Osteoblast (primary cell): ENCODE measurements at regions not wholly inside any gene's neighbourhood (a gene's known extent, or its start where the extent isn't known, plus 50 kb on each side); places are given as distances from the start of the nearest gene placed in this dataset.
A peak's percentile ranks its signal among the peaks of the same experiment; 100 is the strongest.

Experiments
- DNase-seq: peaks from one replicate; pipeline ENCODE4 v3.0.0; 2011; ENCODE audit warnings: low spot score, mixed read lengths; ENCODE audit not compliant: insufficient read length; ENCODE audit errors: missing footprints
- H2AFZ ChIP-seq: 2 replicates; pipeline ENCODE4 v1.6.0; 2011; ENCODE audit warnings: mild to moderate bottlenecking, low read length
- H3K27ac ChIP-seq: 2 replicates; pipeline ENCODE4 v1.5.1; 2011; ENCODE audit warnings: mild to moderate bottlenecking, low read depth, low read length, moderate library complexity
- H3K27me3 ChIP-seq: 2 replicates; pipeline ENCODE4 v1.6.0; 2012; ENCODE audit warnings: mild to moderate bottlenecking, control low read depth, inconsistent platforms, low read length, moderate library complexity; ENCODE audit not compliant: insufficient read depth
- H3K36me3 ChIP-seq: 2 replicates; pipeline ENCODE4 v1.5.1; 2011; ENCODE audit warnings: mild to moderate bottlenecking, low read length, control low read depth, moderate library complexity; ENCODE audit not compliant: insufficient read depth
- H3K4me1 ChIP-seq: 2 replicates; pipeline ENCODE4 v1.5.1; 2011; ENCODE audit warnings: mild to moderate bottlenecking, low read length, control low read depth, moderate library complexity; ENCODE audit not compliant: insufficient read depth
- H3K4me2 ChIP-seq: 2 replicates; pipeline ENCODE4 v1.6.0; 2011; ENCODE audit warnings: mild to moderate bottlenecking, low read length; ENCODE audit not compliant: insufficient read depth
- H3K4me3 ChIP-seq: fragments of 200-600 bp; sonication (generic); 3 replicates; pipeline ENCODE4 v1.5.1; 2012; ENCODE audit warnings: mild to moderate bottlenecking, low read length, inconsistent platforms; ENCODE audit not compliant: insufficient read depth
- H3K79me2 ChIP-seq: 2 replicates; pipeline ENCODE4 v1.6.0; 2012; ENCODE audit warnings: mild to moderate bottlenecking, low read length, control low read depth, inconsistent platforms; ENCODE audit not compliant: insufficient read depth
- H3K9me3 ChIP-seq: 2 replicates; pipeline ENCODE4 v1.5.1; 2011; ENCODE audit warnings: low read depth, low read length, control low read depth
- H4K20me1 ChIP-seq: 2 replicates; pipeline ENCODE4 v1.6.0; 2012; ENCODE audit warnings: mild to moderate bottlenecking, low read length, control low read depth; ENCODE audit not compliant: insufficient read depth
- TF ChIP-seq, protein P1 (sequence below): IDR thresholded peaks from 2 replicates; pipeline ENCODE4 v1.5.1; 2011; ENCODE audit warnings: mild to moderate bottlenecking, low read depth, low read length, moderate library complexity; ENCODE audit errors: extremely low read depth

DNA sequence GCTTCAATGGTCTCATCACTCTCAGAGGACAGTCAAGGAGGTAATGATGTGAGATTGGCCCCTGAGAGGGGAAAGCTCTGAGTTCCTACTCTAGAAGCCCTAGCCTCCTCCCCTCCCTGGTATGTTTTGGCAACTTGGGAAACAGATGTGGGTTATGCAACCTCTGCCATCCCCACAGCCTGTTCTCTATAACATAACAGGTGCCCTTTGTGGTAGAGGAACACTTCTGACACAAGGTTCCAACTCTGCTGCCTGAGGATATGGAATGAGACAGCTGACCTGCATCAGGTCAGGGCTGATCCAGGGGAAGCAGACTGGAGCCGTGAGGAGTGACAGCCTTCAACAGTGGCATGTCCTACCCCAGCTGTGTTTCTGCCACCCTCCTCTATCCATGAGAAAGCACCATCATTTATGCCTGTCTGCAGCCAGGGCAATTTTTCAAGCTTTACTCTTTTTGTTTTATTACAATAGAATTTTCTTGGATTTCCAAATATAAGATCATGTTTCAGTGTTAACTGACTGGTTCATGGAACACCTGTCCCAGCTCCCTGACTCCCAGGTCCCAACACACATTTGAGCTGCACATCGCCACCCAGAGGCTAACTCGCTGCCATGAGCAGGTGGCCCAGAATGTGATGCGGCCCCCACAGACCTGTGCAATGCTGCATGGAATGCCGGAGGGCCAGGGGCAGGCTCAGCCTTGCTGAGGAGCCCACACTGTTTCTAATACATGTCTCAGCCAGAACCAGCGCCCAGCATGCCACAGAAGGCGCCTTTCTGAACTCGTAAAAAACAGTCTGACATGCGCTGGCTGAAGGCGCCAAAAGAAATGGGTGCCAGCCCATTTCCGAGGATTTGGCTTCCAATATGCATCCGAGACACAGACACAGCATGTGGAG is 124.8 kb upstream of the CHST15 start:
- Histone ChIP-seq H3K27me3 (peaks cover 10% of the 10 kb centered on the region), H3K4me1 (peaks cover 10% of the 10 kb centered on the region), H2AFZ (no peak overlapping the region), H4K20me1 (no peaks in the 10 kb centered on the region), H3K27ac (no peak overlapping the region), H3K9me3 (no peaks in the 10 kb centered on the region), H3K36me3 (no peaks in the 10 kb centered on the region), H3K4me2 (no peak overlapping the region), H3K4me3 (no peak overlapping the region), H3K79me2 (no peaks in the 10 kb centered on the region)
- peak; percentile 34 for DNase-seq
- TF ChIP-seq, protein P1, sequence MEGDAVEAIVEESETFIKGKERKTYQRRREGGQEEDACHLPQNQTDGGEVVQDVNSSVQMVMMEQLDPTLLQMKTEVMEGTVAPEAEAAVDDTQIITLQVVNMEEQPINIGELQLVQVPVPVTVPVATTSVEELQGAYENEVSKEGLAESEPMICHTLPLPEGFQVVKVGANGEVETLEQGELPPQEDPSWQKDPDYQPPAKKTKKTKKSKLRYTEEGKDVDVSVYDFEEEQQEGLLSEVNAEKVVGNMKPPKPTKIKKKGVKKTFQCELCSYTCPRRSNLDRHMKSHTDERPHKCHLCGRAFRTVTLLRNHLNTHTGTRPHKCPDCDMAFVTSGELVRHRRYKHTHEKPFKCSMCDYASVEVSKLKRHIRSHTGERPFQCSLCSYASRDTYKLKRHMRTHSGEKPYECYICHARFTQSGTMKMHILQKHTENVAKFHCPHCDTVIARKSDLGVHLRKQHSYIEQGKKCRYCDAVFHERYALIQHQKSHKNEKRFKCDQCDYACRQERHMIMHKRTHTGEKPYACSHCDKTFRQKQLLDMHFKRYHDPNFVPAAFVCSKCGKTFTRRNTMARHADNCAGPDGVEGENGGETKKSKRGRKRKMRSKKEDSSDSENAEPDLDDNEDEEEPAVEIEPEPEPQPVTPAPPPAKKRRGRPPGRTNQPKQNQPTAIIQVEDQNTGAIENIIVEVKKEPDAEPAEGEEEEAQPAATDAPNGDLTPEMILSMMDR: no peak

DNA sequence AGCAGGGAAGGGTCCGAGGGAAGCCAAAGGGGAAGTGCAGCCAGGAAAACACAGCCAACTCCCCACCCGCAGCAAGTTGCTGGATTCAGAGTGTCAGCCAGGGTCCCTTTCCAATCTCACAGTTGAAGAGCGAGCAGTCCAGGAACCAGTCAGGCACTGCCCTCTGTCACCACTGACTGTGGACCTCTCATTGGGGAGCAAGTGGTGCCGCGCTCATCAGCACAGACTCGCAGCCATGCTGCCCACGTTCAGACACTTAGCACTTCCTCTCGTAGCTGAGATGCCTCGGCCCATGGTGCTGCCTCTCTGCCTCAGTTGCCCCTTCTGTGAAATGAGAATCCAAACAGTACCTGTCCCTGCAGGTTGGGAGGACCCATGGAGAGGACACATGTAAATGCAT is 123.6 kb upstream of the CHST15 start:
- no peaks in the 10 kb centered on the region for H3K36me3 ChIP-seq
- peaks cover 10% of the 10 kb centered on the region for H3K4me1 ChIP-seq
- TF ChIP-seq, protein P1: no peak
- H3K4me2 ChIP-seq: no peak overlapping the region
- H3K27ac ChIP-seq: no peak overlapping the region
- peaks cover 10% of the 10 kb centered on the region for H3K27me3 ChIP-seq
- H2AFZ ChIP-seq: no peak overlapping the region
- H4K20me1 ChIP-seq: no peaks in the 10 kb centered on the region
- H3K79me2 ChIP-seq: no peaks in the 10 kb centered on the region
- H3K4me3 ChIP-seq: no peak overlapping the region
- DNase-seq: peak; percentile 49
- no peaks in the 10 kb centered on the region for H3K9me3 ChIP-seq

GRCh38 chr10:124214610-124215375 is 121.4 kb upstream of the CHST15 start:
- H2AFZ ChIP-seq: no peak overlapping the region
- TF ChIP-seq, protein P1: no peak
- H3K27ac ChIP-seq: no peak overlapping the region
- no peaks in the 10 kb centered on the region for H4K20me1 ChIP-seq
- H3K36me3 ChIP-seq: no peaks in the 10 kb centered on the region
- peaks cover 10% of the 10 kb centered on the region for H3K27me3 ChIP-seq
- H3K4me3 ChIP-seq: no peak overlapping the region
- H3K4me1 ChIP-seq: no peaks in the 10 kb centered on the region
- H3K79me2 ChIP-seq: no peaks in the 10 kb centered on the region
- H3K9me3 ChIP-seq: no peaks in the 10 kb centered on the region
- no peak overlapping the region for H3K4me2 ChIP-seq
- peak; percentile 30 for DNase-seq
